WTC11 (cell line): ENCODE measurements at regions not wholly inside any gene's neighbourhood (a gene's known extent, or its start where the extent isn't known, plus 50 kb on each side); places are given as distances from the start of the nearest gene placed in this dataset.

Source experiments
- ATAC-seq: fragments of 200-7000 bp; cut with Tn5 transposase; 2 replicates; pipeline ENCODE4 v1.10.0; 2021; ENCODE audit warnings: mild to moderate bottlenecking, moderate library complexity
- CTCF ChIA-PET: fragments of 300-600 bp; sonication (Branson Sonifier 250); formaldehyde crosslinking; loops from one replicate; lab custom pipeline; 2021; ENCODE audit warnings: antibody characterized with exemption; lab: Charles Lee
- POLR2A ChIA-PET: fragments of 350-600 bp; sonication (Branson Sonifier 250); formaldehyde crosslinking; loops from one replicate; lab custom pipeline; 2021; ENCODE audit warnings: antibody characterized with exemption; lab: Charles Lee
- DNase-seq: peaks from one replicate; pipeline ENCODE4 v3.0.0; 2021; ENCODE audit warnings: low spot score
- H3K27ac Mint-ChIP-seq: 2 replicates; pipeline ENCODE4 v1.8.0; 2021; ENCODE audit warnings: mixed read lengths
- H3K27me3 Mint-ChIP-seq: 2 replicates; pipeline ENCODE4 v1.8.0; 2021; ENCODE audit warnings: low read depth, mild to moderate bottlenecking, moderate library complexity, mixed read lengths
- H3K36me3 Mint-ChIP-seq: 2 replicates; pipeline ENCODE4 v1.8.0; 2021; ENCODE audit warnings: mixed read lengths
- H3K4me1 Mint-ChIP-seq: 2 replicates; pipeline ENCODE4 v1.8.0; 2022; ENCODE audit warnings: mixed read lengths
- H3K4me3 Mint-ChIP-seq: 2 replicates; pipeline ENCODE4 v1.8.0; 2021; ENCODE audit warnings: mild to moderate bottlenecking, moderate library complexity, mixed read lengths
- H3K9me3 Mint-ChIP-seq: 2 replicates; pipeline ENCODE4 v1.8.0; 2021; ENCODE audit warnings: mixed read lengths
- ATF3 ChIP-seq: sonication (generic); formaldehyde crosslinking; conservative IDR thresholded peaks from 2 replicates; pipeline ENCODE4 v1.8.1; 2022; ENCODE audit warnings: mild to moderate bottlenecking, missing genetic modification reagents
- ETV6 ChIP-seq: sonication (generic); formaldehyde crosslinking; IDR thresholded peaks from 2 replicates; pipeline ENCODE4 v1.8.1; 2022; ENCODE audit warnings: mild to moderate bottlenecking, missing genetic modification reagents
- FOXP1 ChIP-seq: sonication (generic); formaldehyde crosslinking; IDR thresholded peaks from 2 replicates; pipeline ENCODE4 v1.8.0; 2022; ENCODE audit warnings: missing genetic modification reagents, mild to moderate bottlenecking, moderate library complexity, borderline replicate concordance
- IRF2 ChIP-seq: sonication (generic); formaldehyde crosslinking; IDR thresholded peaks from 2 replicates; pipeline ENCODE4 v1.8.0; 2022; ENCODE audit warnings: low read depth, missing genetic modification reagents, borderline replicate concordance
- KAT7 ChIP-seq: sonication (generic); formaldehyde crosslinking; IDR thresholded peaks from 2 replicates; pipeline ENCODE4 v1.8.1; 2023; ENCODE audit warnings: missing genetic modification reagents, mild to moderate bottlenecking, borderline replicate concordance
- NFYB ChIP-seq: sonication (generic); formaldehyde crosslinking; conservative IDR thresholded peaks from 2 replicates; pipeline ENCODE4 v1.8.0; 2022; ENCODE audit warnings: low read depth, missing genetic modification reagents
- NR2C2 ChIP-seq: sonication (generic); formaldehyde crosslinking; IDR thresholded peaks from 2 replicates; pipeline ENCODE4 v1.8.0; 2022; ENCODE audit warnings: mild to moderate bottlenecking, missing genetic modification reagents
- OVOL2 ChIP-seq: fragments of 250-450 bp; sonication (Bioruptor Pico); IDR thresholded peaks from 2 replicates; pipeline ENCODE4 v1.9.0; 2021; ENCODE audit warnings: mild to moderate bottlenecking, borderline replicate concordance
- STAT6 ChIP-seq: sonication (generic); formaldehyde crosslinking; conservative IDR thresholded peaks from 2 replicates; pipeline ENCODE4 v1.8.1; 2023; ENCODE audit warnings: mild to moderate bottlenecking, low read depth, missing genetic modification reagents, moderate library complexity
- ZNF396 ChIP-seq: fragments of 250-450 bp; sonication (Bioruptor Pico); IDR thresholded peaks from 2 replicates; pipeline ENCODE4 v1.8.0; 2021; ENCODE audit warnings: mild to moderate bottlenecking, moderate library complexity, borderline replicate concordance
- TF ChIP-seq, protein P1 (sequence below): sonication (generic); formaldehyde crosslinking; IDR thresholded peaks from 2 replicates; pipeline ENCODE4 v1.8.1; 2023; ENCODE audit warnings: mild to moderate bottlenecking, missing genetic modification reagents
- TF ChIP-seq, protein P2 (sequence below): fragments of 250-450 bp; sonication (Bioruptor Pico); IDR thresholded peaks from 2 replicates; pipeline ENCODE4 v1.9.0; 2021; ENCODE audit warnings: moderate library complexity, mild to moderate bottlenecking, inconsistent platforms, borderline replicate concordance
- TF ChIP-seq, protein P3 (sequence below): fragments of 250-450 bp; sonication (Bioruptor Pico); IDR thresholded peaks from 2 replicates; pipeline ENCODE4 v2.1.2; 2022; ENCODE audit warnings: mild to moderate bottlenecking, moderate library complexity
- TF ChIP-seq, protein P4 (sequence below): fragments of 250-450 bp; sonication (Bioruptor Pico); IDR thresholded peaks from 2 replicates; pipeline ENCODE4 v1.9.0; 2021; ENCODE audit warnings: mild to moderate bottlenecking, borderline replicate concordance

- peaks cover 11% of the 10 kb centered on the region for H3K9me3 Mint-ChIP-seq
- no peaks in the 10 kb centered on the region for H3K27me3 Mint-ChIP-seq
- TF ChIP-seq, protein P1, sequence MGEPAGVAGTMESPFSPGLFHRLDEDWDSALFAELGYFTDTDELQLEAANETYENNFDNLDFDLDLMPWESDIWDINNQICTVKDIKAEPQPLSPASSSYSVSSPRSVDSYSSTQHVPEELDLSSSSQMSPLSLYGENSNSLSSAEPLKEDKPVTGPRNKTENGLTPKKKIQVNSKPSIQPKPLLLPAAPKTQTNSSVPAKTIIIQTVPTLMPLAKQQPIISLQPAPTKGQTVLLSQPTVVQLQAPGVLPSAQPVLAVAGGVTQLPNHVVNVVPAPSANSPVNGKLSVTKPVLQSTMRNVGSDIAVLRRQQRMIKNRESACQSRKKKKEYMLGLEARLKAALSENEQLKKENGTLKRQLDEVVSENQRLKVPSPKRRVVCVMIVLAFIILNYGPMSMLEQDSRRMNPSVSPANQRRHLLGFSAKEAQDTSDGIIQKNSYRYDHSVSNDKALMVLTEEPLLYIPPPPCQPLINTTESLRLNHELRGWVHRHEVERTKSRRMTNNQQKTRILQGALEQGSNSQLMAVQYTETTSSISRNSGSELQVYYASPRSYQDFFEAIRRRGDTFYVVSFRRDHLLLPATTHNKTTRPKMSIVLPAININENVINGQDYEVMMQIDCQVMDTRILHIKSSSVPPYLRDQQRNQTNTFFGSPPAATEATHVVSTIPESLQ (CRISPR knock-in tag), result no peak
- TF ChIP-seq ATF3, result no peak
- no peak for TF ChIP-seq ZNF396 (CRISPR knock-in tag)
- no peak for TF ChIP-seq NR2C2 (CRISPR knock-in tag)
- no peak for TF ChIP-seq ETV6 (CRISPR knock-in tag)
- TF ChIP-seq STAT6 (CRISPR knock-in tag), result no peak
- TF ChIP-seq, protein P2, sequence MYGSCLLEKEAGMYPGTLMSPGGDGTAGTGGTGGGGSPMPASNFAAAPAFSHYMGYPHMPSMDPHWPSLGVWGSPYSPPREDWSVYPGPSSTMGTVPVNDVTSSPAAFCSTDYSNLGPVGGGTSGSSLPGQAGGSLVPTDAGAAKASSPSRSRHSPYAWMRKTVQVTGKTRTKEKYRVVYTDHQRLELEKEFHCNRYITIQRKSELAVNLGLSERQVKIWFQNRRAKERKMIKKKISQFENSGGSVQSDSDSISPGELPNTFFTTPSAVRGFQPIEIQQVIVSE (CRISPR knock-in tag), result no peak
- POLR2A ChIA-PET, result no interaction called here
- no peaks in the 10 kb centered on the region for H3K36me3 Mint-ChIP-seq
- CTCF ChIA-PET, result no interaction called here
- DNase-seq (no peak), ATAC-seq (no peak)
- no peak overlapping the region for H3K27ac Mint-ChIP-seq
- no peak overlapping the region for H3K4me3 Mint-ChIP-seq
- H3K4me1 Mint-ChIP-seq, result peaks cover 7% of the 10 kb centered on the region
Observed at GRCh38 chr18:73785300-73785699, 362.3 kb downstream of the FBXO15 start.

- ChIA-PET POLR2A (no interaction called here), CTCF (no interaction called here)
- Mint-ChIP-seq H3K36me3 (no peaks in the 10 kb centered on the region), H3K4me3 (no peak overlapping the region), H3K27me3 (no peaks in the 10 kb centered on the region), H3K27ac (no peak overlapping the region), H3K4me1 (peaks cover 10% of the 10 kb centered on the region), H3K9me3 (peaks cover 11% of the 10 kb centered on the region)
- ATAC-seq (no peak), DNase-seq (no peak)
- TF ChIP-seq, protein P3, sequence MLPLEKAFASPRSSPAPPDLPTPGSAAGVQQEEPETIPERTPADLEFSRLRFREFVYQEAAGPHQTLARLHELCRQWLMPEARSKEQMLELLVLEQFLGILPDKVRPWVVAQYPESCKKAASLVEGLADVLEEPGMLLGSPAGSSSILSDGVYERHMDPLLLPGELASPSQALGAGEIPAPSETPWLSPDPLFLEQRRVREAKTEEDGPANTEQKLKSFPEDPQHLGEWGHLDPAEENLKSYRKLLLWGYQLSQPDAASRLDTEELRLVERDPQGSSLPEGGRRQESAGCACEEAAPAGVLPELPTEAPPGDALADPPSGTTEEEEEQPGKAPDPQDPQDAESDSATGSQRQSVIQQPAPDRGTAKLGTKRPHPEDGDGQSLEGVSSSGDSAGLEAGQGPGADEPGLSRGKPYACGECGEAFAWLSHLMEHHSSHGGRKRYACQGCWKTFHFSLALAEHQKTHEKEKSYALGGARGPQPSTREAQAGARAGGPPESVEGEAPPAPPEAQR, result no peak
- no peak for TF ChIP-seq FOXP1
- TF ChIP-seq OVOL2 (CRISPR knock-in tag), result no peak
- no peak for TF ChIP-seq NFYB (CRISPR knock-in tag)
- no peak for TF ChIP-seq IRF2 (CRISPR knock-in tag)
- TF ChIP-seq, protein P4, sequence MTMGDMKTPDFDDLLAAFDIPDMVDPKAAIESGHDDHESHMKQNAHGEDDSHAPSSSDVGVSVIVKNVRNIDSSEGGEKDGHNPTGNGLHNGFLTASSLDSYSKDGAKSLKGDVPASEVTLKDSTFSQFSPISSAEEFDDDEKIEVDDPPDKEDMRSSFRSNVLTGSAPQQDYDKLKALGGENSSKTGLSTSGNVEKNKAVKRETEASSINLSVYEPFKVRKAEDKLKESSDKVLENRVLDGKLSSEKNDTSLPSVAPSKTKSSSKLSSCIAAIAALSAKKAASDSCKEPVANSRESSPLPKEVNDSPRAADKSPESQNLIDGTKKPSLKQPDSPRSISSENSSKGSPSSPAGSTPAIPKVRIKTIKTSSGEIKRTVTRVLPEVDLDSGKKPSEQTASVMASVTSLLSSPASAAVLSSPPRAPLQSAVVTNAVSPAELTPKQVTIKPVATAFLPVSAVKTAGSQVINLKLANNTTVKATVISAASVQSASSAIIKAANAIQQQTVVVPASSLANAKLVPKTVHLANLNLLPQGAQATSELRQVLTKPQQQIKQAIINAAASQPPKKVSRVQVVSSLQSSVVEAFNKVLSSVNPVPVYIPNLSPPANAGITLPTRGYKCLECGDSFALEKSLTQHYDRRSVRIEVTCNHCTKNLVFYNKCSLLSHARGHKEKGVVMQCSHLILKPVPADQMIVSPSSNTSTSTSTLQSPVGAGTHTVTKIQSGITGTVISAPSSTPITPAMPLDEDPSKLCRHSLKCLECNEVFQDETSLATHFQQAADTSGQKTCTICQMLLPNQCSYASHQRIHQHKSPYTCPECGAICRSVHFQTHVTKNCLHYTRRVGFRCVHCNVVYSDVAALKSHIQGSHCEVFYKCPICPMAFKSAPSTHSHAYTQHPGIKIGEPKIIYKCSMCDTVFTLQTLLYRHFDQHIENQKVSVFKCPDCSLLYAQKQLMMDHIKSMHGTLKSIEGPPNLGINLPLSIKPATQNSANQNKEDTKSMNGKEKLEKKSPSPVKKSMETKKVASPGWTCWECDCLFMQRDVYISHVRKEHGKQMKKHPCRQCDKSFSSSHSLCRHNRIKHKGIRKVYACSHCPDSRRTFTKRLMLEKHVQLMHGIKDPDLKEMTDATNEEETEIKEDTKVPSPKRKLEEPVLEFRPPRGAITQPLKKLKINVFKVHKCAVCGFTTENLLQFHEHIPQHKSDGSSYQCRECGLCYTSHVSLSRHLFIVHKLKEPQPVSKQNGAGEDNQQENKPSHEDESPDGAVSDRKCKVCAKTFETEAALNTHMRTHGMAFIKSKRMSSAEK (CRISPR knock-in tag), result no peak
- TF ChIP-seq, protein P1 (CRISPR knock-in tag), result no peak
- TF ChIP-seq NR2C2 (CRISPR knock-in tag), result no peak
- TF ChIP-seq KAT7 (CRISPR knock-in tag), result no peak
Observed at GRCh38 chr18:73784853-73785252, 362.8 kb downstream of the FBXO15 start.
